HepG2 (cell line): ENCODE measurements at regions not wholly inside any gene's neighbourhood (a gene's known extent, or its start where the extent isn't known, plus 50 kb on each side); places are given as distances from the start of the nearest gene placed in this dataset.

Experiments
- DBP ChIP-seq: sonication (generic); formaldehyde crosslinking; IDR thresholded peaks from 2 replicates; pipeline ENCODE4 v1.4.0; 2020; ENCODE audit warnings: missing genetic modification reagents; ENCODE audit errors: not compliant biosample characterization
- ERF ChIP-seq: IDR thresholded peaks from 2 replicates; pipeline ENCODE4 v1.6.1; 2018; ENCODE audit warnings: missing biosample characterization, missing genetic modification reagents
- REST ChIP-seq, 2 experiments: IDR thresholded peaks; 2 replicates each; pipeline ENCODE4 v1.6.1; 2011 to 2012; ENCODE audit warnings: low read length in 2 of 2, borderline replicate concordance in 1 of 2, low read depth in 1 of 2, mild to moderate bottlenecking in 1 of 2, moderate library complexity in 1 of 2
- SATB2 ChIP-seq: sonication (generic); formaldehyde crosslinking; IDR thresholded peaks from 2 replicates; pipeline ENCODE4 v1.5.0; 2020; ENCODE audit warnings: missing genetic modification reagents
- ZNF772 ChIP-seq: sonication (generic); formaldehyde crosslinking; IDR thresholded peaks from 2 replicates; pipeline ENCODE4 v1.5.0; 2020; ENCODE audit warnings: mild to moderate bottlenecking, missing genetic modification reagents
- ZSCAN29 ChIP-seq: sonication (generic); formaldehyde crosslinking; conservative IDR thresholded peaks from 2 replicates; pipeline ENCODE4 v1.4.0; 2020; ENCODE audit warnings: mild to moderate bottlenecking, missing genetic modification reagents
- TF ChIP-seq, protein P1 (sequence below): sonication (generic); formaldehyde crosslinking; IDR thresholded peaks from 2 replicates; pipeline ENCODE4 v1.4.0; 2020; ENCODE audit warnings: mild to moderate bottlenecking, missing genetic modification reagents

DNA sequence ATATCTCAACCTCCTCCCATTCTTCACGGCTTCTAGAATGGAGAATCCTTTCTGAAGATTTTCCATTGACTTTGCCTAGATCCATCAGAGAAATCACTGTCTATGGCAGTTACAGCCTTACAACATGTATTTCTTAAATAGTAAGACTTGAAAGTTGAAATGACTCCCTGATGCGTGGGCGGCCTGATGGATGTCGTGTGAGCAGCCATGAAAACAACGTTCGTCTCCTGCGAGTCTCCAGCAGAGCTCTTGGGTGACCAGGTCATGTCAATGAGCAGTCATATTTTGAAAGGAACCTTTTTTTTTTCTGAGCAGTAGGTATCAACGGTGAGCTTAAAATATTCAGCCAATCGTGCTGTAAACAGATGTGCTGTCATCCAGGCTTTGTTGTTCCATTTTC lies 139.9 kb upstream of the C14orf180 start (continued):
- TF ChIP-seq REST (IDR thresholded peaks at IDR 0.05; ENCODE audit: borderline replicate concordance in 1 of 2, low read depth in 1 of 2, low read length in 2 of 2) (no peak), ZNF772 (no peak), ZSCAN29 (CRISPR knock-in tag) (no peak), SATB2 (CRISPR knock-in tag) (no peak), ERF (CRISPR knock-in tag) (no peak), DBP (CRISPR knock-in tag) (no peak)
- TF ChIP-seq, protein P1, sequence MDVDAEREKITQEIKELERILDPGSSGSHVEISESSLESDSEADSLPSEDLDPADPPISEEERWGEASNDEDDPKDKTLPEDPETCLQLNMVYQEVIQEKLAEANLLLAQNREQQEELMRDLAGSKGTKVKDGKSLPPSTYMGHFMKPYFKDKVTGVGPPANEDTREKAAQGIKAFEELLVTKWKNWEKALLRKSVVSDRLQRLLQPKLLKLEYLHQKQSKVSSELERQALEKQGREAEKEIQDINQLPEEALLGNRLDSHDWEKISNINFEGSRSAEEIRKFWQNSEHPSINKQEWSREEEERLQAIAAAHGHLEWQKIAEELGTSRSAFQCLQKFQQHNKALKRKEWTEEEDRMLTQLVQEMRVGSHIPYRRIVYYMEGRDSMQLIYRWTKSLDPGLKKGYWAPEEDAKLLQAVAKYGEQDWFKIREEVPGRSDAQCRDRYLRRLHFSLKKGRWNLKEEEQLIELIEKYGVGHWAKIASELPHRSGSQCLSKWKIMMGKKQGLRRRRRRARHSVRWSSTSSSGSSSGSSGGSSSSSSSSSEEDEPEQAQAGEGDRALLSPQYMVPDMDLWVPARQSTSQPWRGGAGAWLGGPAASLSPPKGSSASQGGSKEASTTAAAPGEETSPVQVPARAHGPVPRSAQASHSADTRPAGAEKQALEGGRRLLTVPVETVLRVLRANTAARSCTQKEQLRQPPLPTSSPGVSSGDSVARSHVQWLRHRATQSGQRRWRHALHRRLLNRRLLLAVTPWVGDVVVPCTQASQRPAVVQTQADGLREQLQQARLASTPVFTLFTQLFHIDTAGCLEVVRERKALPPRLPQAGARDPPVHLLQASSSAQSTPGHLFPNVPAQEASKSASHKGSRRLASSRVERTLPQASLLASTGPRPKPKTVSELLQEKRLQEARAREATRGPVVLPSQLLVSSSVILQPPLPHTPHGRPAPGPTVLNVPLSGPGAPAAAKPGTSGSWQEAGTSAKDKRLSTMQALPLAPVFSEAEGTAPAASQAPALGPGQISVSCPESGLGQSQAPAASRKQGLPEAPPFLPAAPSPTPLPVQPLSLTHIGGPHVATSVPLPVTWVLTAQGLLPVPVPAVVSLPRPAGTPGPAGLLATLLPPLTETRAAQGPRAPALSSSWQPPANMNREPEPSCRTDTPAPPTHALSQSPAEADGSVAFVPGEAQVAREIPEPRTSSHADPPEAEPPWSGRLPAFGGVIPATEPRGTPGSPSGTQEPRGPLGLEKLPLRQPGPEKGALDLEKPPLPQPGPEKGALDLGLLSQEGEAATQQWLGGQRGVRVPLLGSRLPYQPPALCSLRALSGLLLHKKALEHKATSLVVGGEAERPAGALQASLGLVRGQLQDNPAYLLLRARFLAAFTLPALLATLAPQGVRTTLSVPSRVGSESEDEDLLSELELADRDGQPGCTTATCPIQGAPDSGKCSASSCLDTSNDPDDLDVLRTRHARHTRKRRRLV (CRISPR knock-in tag) = no peak
